ENCODE measurements at regions not wholly inside any gene's neighbourhood (a gene's known extent, or its start where the extent isn't known, plus 50 kb on each side); places are given as distances from the start of the nearest gene placed in this dataset.

- Histone ChIP-seq H3K9ac (ENCODE audit: low read depth in 2 of 2, low read length in 2 of 2) (no peak overlapping the region), H3K27me3 (no peaks in the 10 kb centered on the region), H3K4me1 (no peaks in the 10 kb centered on the region), H3K36me3 (no peaks in the 10 kb centered on the region), H3K4me3 (no peak overlapping the region), H3K9me3 (no peaks in the 10 kb centered on the region), H3K27ac (no peak overlapping the region)
- TF ChIP-seq CTCF (IDR thresholded peaks at IDR 0.05), result no peak
- no peak for DNase-seq
- intact Hi-C loops (cut with DNase I), result no loop called here
Observed at GRCh38 chr10:108358912-108359311, 1194.4 kb upstream of the SORCS1 start.

GRCh38 chr10:108352771-108353170 lies 1188.3 kb upstream of the SORCS1 start:
- intact Hi-C loops (cut with DNase I), result no loop called here
- no peak for TF ChIP-seq CTCF (IDR thresholded peaks at IDR 0.05)
- H3K27me3 ChIP-seq, result no peaks in the 10 kb centered on the region
- DNase-seq, result no peak
- H3K9ac ChIP-seq (ENCODE audit: low read depth in 2 of 2, low read length in 2 of 2), result no peak overlapping the region
- H3K9me3 ChIP-seq, result no peaks in the 10 kb centered on the region
- no peak overlapping the region for H3K4me3 ChIP-seq
- no peaks in the 10 kb centered on the region for H3K36me3 ChIP-seq
- no peaks in the 10 kb centered on the region for H3K4me1 ChIP-seq
- no peak overlapping the region for H3K27ac ChIP-seq

GRCh38 chr10:108348215-108348614 lies 1183.7 kb upstream of the SORCS1 start:
- H3K36me3 ChIP-seq, result no peaks in the 10 kb centered on the region
- H3K4me1 ChIP-seq, result no peaks in the 10 kb centered on the region
- H3K4me3 ChIP-seq, result no peak overlapping the region
- no peak for DNase-seq
- H3K27me3 ChIP-seq, result no peaks in the 10 kb centered on the region
- H3K9ac ChIP-seq (ENCODE audit: low read depth in 2 of 2, low read length in 2 of 2), result no peak overlapping the region
- no peaks in the 10 kb centered on the region for H3K9me3 ChIP-seq
- intact Hi-C loops (cut with DNase I), result no loop called here
- no peak overlapping the region for H3K27ac ChIP-seq
- no peak for TF ChIP-seq CTCF (IDR thresholded peaks at IDR 0.05)

GRCh38 chr10:108346066-108346465 lies 1181.6 kb upstream of the SORCS1 start:
- Histone ChIP-seq H3K4me3 (no peak overlapping the region), H3K9me3 (no peaks in the 10 kb centered on the region), H3K9ac (ENCODE audit: low read depth in 2 of 2, low read length in 2 of 2) (no peak overlapping the region), H3K4me1 (no peaks in the 10 kb centered on the region), H3K27ac (no peak overlapping the region), H3K27me3 (no peaks in the 10 kb centered on the region), H3K36me3 (no peaks in the 10 kb centered on the region)
- no peak for TF ChIP-seq CTCF (IDR thresholded peaks at IDR 0.05)
- intact Hi-C loops (cut with DNase I), result no loop called here
- DNase-seq, result no peak

- no peak overlapping the region for H3K27ac ChIP-seq
- intact Hi-C loops (cut with DNase I), result no loop called here
- H3K36me3 ChIP-seq, result no peaks in the 10 kb centered on the region
- no peaks in the 10 kb centered on the region for H3K4me1 ChIP-seq
- no peak overlapping the region for H3K9ac ChIP-seq (ENCODE audit: low read depth in 2 of 2, low read length in 2 of 2)
- no peaks in the 10 kb centered on the region for H3K9me3 ChIP-seq
- H3K27me3 ChIP-seq, result no peaks in the 10 kb centered on the region
- TF ChIP-seq CTCF (IDR thresholded peaks at IDR 0.05), result no peak
- no peak for DNase-seq
- no peak overlapping the region for H3K4me3 ChIP-seq
Observed at GRCh38 chr10:108338146-108338545, 1173.6 kb upstream of the SORCS1 start.

- Histone ChIP-seq H3K4me3 (no peak overlapping the region), H3K9me3 (no peaks in the 10 kb centered on the region), H3K9ac (ENCODE audit: low read depth in 2 of 2, low read length in 2 of 2) (no peak overlapping the region), H3K4me1 (no peaks in the 10 kb centered on the region), H3K27me3 (no peaks in the 10 kb centered on the region), H3K27ac (no peak overlapping the region), H3K36me3 (no peaks in the 10 kb centered on the region)
- no peak for DNase-seq
- no peak for TF ChIP-seq CTCF (IDR thresholded peaks at IDR 0.05)
- intact Hi-C loops (cut with DNase I), result no loop called here
Observed at GRCh38 chr10:108336836-108337235, 1172.3 kb upstream of the SORCS1 start.

Measured in colonic mucosa (tissue), 4 donors.